HG02981 (cell line): ENCODE measurements at regions not wholly inside any gene's neighbourhood (a gene's known extent, or its start where the extent isn't known, plus 50 kb on each side); places are given as distances from the start of the nearest gene placed in this dataset.
"Not testable (repeated sequence)": the region's sequence is repeated elsewhere in the genome, so short reads cannot be mapped to it uniquely, and the experiment has no call there.

Experiments used
- ATAC-seq: cut with Tn5 transposase; IDR thresholded peaks from one replicate; pipeline ENCODE4 v1.9.1; 2021; ENCODE audit warnings: mild to moderate bottlenecking, moderate library complexity; ENCODE audit not compliant: unreplicated experiment

DNA sequence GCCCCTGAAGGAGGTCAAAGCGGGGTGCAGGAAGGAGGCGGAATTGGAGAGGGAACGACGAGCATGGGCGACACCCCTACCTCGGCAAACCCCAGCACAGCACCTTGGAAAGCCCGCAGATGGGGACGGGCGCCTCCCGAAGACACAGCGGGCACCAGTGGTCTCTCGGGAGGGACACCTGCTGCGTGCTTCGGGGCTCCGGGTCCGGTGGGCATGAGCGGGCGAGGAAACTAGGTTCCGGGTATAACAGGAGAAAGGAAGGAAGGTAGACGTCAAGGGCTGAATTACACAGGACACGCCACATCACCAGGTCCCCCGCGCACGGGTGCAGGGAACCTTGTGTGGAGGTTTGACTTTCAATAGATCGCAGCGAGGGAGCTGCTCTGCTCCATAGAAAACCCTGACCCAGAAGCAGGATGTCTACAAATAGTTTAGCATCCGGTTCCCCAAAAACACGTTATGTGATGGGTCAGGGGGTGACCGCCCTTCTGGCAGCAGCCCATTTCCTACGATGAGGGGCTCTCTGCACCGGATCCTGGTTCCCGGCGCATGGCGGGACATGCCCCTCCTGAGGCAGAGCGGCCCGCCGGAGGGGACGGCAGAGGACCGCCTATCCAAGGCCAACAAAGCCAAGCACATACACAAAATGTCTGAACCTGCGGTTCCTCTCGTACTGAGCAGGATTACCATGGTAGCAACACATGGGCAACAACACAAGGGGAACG is 196.9 kb downstream of the ALG10 start:
- peak; percentile 17 for ATAC-seq

DNA sequence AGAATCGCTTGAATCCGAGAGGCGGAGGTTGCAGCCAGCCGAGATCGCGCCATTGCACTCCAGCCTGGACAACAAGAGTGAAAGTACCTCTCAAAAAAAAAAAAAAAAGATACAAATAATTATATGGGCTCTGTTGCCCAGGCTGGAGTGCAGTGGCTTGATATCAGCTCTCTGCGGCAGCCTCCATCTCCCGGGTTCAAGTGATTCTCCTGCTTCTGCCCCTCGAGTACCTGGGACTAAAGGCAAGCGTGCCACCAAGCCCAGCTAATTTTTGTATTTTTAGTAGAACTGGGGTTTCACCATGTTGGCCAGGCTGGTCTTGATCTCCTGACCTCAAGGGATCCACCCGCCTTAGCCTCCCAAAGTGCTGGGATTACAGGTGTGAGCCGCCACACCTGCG is 197.8 kb downstream of the ALG10 start:
- not testable (repeated sequence) for ATAC-seq

DNA sequence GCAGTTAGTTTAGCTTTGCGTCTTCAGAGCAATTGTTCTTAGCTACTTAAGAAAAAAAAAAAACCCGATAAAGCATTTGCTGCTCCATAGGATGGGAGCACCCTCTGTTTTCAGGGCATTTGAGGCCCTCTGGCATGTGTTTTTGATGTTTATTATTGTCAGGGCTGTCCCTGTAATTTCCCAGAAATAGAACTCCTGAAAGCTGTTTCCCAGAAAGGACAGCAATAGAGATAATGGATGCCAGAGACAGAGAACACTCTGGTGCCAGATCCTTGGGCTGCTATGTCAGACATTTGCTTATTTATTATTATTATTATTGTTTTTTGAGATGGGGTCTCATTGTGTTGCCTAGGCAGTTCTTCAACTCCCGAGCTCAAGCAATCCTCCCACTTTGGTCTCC is 201.3 kb downstream of the ALG10 start:
- ATAC-seq: no peak

DNA sequence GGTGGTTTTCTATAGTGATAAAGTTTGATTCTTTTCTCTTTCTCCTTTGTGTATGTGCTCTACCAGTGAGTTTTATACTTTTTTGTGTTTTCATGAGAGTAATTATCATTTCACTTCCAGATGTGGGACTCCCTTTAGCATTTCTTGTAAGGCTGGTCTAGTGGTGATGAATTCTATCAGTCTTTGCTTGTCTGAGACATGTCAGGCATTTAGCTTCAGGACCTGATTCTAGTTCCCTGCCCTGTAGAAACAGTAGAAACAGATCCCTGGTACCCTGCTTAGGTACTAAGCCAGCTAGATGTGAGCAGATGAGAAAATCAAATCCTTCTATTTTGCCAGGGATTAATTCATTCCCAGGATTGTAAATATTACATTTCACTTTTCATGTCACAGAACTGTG is 203.7 kb downstream of the ALG10 start:
- ATAC-seq: not testable (repeated sequence)

DNA sequence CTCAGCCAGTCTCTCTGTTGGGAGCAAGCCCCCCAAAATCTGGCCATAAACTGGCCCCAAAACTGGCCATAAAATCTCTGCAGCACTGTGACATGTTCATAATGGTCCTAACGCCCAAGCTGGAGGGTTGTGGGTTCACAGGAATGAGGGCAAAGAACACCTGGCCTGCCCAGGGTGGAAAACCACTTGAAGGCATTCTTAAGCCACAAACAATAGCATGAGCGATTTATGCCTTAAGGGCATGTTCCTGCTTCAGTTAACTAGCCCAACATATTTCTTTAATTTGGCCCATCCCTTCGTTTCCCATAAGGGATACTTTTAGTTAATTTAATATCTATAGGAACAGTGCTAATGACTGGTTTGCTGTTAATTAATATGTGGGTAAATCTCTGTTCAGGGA is 205.8 kb downstream of the ALG10 start:
- ATAC-seq: not testable (repeated sequence)

DNA sequence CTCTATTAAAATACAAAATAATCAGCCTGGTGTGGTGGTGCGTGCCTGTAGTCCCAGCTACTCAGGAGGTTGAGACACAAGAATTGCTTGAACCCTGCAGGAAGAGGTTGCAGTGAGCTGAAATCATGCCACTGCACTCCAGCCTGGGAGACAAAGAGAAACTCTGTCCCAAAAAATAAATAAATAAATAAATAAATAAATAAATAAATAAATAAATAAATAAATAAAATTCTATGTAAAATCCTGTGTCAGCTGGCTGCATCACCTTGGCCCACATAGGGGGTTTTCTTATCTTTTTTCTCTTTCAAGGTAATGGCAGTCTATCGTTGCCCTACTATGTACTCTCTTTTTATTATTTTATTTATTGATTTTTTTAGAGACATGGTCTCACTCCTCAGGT is 206.7 kb downstream of the ALG10 start:
- not testable (repeated sequence) for ATAC-seq

DNA sequence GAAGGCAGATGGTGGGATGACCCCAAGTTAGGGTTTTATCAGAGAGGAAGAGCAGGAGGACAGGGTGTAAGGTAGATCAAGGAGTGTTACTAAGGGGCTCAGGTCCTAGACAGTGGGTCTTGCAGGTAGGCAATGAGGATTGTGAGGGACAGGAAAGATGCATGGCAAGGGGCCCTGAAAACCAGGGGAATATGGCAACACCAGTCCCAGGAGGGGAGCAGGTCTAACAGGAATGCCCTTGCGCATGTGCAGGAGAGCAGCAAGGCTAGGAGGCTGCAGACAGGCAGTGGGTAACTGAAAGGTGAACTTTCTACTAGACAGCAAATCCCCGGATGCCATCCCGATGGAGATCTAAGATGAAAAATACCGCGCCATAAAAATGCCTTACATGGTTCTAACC is 211.3 kb downstream of the ALG10 start:
- ATAC-seq: no peak

DNA sequence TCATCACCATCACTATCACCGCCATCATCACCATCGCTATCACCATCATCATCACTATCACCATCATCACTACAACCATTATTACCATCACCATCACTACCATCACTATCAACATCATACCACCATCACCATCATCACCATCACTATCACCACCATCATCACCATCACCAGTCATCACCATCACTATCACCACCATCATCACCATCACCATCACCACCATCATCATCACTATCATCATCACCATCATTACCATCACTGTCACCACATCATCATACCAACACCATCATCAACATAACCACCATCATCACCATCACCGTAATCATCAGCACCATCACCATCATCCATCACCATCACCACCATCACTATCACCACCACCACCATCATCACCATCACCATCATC is 213.8 kb downstream of the ALG10 start:
- ATAC-seq: no peak

DNA sequence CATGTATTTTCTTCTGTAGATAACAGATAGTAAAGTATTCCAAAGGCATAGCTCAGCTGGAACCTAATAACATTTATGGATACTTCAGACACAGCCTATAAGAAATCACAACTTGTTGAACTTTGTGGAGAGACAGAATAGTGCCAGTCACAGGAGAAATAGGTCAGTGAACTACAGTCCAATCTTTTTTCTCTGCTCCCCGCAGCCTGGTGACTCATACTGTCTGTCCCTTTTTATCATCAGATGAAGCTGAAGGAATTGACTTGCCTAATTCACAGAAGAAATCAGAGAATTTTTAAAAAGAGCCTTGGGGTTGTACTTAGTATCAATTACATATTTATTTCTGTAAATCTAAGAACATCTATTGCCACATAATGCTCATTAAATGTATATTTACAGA is 222.3 kb downstream of the ALG10 start:
- ATAC-seq: no peak

DNA sequence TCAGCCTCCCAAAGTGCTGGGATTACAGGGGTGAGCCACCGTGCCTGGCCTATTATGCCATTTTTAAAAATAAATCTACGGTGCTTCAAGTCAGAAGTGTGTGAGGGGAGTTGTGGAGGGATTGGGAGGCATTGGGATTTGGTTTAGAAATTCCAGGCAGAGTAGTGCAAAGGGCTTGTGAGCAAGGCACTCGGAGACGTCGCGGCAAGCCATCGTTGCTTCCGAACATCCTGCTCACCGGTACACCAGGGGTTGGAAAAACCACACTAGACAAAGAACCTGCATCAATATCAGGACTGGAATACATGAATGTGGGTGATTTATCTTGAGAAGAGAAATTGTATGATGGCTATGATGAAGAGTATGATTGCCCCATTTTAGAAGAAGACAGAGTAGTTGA is 227.0 kb downstream of the ALG10 start:
- ATAC-seq: no peak

DNA sequence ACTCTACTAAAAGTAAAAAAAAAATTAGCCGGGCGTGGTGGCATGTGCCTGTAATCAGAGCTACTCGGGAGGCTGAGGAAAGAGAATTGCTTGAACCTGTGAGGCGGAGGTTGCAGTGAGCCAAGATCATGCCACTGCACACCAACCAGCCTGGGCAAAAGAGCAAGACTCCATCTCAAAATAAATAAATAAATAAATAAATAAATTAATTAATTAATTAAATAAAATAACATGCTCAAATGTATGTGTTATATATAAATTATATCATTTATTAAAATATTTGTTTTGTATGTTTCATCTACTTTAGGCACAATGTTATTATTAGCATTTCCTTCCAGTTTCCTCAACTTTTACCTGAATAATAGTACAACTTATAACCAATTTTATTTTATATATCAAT is 229.6 kb downstream of the ALG10 start:
- not testable (repeated sequence) for ATAC-seq

DNA sequence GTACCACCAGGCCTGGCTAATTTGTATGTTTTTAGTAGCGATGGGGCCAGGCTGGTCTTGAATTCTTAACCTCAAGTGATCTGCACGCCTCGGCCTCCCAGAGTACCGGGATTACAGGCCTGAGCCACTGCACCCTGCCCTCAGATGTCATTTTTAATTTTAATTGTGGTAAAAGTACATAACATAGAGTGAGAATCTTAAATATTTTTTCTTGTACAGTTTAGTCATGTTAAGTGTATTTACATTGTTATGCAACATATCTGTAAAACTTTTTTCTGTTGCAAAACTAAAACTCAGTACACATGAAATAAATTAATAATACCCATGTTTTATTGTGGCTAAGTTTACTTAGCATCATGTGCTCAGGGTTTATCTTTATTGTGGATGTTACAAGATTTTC is 231.4 kb downstream of the ALG10 start:
- ATAC-seq: no peak

DNA sequence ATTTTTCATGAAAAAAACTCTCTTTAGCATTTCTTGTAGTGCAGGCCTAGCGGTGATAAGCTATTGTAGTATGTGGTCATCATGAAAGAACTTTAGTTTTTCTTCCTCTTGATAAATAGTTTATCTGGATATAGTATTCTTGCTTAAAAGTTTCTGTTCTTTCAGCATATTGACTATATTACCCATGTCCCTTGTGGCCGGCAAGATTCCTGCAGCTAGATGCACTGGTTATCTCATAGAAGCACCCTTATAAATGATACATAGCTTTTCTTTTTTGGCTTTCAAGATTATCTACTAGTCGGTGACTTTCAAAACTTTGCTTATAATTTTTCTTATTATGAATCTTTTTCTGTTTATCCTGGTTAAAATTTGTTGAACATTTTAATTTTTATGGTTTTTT is 234.8 kb downstream of the ALG10 start:
- no peak for ATAC-seq

DNA sequence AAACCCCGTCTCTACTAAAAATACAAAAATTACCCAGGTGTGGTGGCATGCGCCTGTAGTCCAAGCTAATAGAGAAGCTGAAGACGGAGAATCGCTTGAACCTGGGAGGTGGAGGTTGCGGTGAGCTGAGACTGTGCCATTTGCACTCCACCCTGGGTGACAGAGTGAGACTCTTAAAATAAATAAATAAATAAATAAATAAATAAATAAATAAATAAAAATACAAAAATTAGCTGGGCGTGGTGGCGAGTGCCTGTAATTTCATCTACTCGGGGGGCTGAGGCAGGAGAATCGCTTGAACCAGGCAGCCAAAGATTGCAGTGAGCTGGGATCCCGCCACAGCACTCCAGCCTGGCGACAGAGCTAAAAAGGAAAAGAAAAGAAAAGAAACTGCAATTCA is 239.8 kb downstream of the ALG10 start:
- not testable (repeated sequence) for ATAC-seq

DNA sequence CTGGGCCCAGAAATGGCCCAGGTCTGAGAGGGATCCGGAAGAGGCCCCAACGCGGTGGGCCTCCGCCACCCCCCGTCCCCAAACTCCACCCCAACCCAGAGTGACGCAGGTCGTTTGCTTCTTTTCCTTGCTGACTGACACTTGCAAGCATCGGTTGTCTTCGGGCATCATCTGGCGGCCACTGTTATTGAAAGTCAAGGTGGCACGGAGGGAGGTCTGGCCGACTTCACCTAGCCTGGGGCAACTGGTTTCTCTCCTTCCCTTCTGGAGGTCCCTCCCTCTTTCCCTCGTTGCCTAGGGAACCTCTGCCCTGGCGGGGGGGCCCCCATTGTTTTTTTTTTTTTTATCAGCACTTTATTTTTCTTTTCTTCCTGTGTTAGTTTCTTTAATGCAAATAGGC is 241.8 kb downstream of the ALG10 start:
- ATAC-seq: no peak

DNA sequence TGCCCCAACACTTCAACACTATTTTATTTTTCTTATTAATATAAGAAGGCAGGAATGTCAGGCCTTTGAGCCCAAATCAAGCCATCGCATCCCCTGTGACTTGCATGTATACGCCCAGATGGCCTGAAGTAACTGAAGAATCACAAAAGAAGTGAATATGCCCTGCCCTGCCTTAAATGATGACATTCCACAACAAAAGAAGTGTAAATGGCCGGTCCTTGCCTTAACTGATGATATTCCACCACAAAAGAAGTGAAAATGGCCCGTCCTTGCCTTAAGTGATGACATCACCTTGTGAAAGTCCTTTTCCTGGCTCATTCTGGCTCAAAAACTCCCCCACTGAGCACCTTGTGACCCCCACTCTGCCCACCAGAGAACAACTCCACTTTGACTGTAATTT is 251.4 kb downstream of the ALG10 start:
- ATAC-seq: not testable (repeated sequence)

DNA sequence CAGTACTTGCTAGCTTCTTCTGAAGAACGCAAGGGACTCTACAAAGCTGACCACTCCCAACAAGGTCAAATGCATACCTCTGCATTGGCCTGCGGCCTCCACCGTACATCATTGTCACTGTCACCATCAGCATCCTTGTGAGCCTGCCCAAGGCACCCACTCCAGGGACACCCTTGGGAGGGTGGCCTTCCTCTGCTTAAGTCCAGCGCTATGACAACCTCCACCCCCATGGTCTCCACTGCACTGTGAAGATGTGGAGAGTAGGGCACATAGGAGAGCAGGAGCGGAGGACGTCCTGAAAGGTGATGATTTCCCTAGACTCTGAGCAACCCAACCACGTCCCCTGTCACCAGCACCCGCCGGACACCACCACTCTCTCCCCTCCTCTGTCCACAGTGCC is 252.8 kb downstream of the ALG10 start:
- ATAC-seq: no peak

DNA sequence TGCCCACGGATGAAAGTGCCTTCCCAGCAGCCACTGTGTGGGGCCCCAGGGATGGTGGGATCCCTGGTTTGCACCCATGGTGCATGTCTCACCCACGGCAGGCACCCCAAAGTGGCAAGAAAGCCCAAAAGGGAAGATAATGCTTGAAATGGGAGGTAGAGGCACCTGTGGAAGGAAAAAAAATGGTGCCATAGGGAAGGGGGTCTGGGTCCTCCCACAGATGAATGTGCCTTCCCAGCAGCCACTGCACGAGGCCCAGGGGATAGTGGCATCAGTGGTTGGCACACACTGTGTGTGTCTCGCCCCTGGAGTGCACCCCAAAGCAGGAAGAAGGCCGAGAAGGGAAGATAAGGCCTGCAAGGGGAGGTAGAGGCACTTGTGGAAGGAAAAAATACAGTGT is 264.2 kb downstream of the ALG10 start:
- ATAC-seq: no peak

DNA sequence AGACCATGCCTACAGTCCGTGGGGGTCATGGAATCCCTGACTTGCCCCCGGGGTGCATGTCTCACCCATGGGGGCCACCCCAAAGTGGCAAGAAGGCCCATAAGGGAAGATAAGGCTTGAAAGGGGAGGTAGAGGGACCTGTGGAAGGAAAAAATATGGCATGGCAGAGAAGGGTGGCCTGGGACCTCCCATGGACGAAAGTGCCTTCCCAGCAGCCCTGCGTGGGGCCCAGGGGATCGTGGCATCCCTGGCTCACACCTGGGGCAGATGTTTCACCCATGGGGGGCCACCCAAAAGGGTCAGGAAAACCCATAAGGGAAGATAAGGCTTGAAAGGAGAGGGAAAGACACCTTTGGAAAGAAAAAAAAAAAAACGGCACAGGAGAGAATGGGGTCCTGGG is 264.6 kb downstream of the ALG10 start:
- no peak for ATAC-seq

DNA sequence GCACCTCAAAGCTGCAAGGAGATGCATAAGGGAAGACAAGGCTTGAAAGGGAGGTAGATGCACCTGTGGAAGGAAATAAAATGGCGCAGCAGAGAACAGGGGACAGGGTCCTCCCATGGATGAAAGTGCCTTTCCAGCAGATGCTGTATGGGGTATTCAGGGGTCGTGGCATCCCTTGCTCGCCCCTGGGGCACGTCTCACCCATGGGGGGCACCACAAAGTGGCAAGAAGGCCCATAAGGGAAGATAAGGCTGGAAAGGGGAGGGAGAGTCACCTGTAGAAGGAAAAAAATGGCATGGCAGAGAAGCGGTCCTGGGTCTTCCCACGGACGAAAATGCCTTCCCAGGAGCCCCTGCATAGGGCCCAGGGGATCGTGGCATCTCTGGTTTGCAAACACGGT is 265.1 kb downstream of the ALG10 start:
- no peak for ATAC-seq

DNA sequence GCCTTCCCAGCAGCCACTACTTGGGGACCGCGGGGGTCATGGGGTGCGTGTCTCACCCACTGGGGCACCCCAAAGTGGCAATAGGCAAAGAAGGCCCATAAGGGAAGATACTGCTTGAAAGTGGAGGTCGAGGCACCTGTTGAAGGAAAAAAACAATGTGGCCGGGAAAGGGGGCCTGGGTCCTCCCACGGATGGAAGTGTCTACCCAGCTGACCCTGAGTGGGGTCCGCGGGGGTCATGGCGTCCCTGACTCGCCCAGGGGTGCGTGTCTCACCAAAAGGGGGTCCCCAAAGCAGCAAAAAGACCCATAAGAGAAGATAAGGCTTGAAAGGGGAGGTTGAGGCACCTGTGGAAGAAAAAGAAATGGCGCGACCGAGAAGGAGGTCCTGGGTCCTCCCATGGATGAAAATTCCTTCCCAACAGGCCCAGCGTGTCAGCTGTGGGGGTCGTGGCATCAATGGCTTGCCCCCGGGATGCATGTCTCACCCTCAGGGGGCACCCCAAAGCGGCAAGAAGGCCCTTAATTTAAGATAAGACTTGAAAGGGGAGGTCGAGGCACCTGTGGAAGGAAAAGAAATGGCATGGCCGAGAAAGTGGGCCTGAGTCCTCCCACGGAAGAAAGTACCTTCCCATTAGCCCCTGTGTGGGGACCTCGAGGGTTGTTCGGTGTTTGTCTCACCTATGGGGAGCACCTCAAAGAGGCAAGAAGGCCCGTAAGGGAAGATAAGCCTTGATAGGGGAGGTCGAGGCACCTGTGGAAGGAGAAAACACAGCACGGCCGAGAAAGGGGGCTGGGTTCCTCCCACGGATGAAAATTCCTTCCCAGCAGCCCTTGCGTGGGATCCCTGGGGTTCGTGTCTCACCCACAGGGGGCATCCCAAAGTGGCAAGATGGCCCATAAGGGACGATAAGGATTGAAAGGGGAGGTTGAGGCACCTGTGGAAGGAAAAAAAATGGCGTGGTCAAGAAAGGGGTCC is 266.0 kb downstream of the ALG10 start:
- no peak for ATAC-seq

DNA sequence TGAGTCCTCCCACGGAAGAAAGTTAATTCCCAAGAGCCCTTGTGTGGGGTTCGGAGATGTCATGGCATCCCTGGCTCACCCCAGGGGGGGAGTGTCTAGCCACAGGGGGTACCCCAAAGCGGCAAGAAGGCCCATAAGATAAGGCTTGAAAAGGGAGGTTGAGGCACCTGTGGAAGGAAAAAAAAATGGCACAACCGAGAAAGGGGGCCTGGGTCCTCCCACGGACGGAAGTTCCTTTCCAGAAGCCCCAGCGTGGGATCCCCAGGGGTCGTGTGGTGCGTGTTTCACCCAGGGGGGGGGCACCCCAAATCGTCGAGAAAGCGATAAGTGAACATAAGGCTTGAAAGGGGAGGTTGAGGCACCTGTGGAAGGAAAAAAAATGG is 266.7 kb downstream of the ALG10 start:
- no peak for ATAC-seq
